Activated naive CD8-positive, alpha-beta T cell treated with anti-CD3 and anti-CD28 coated beads, Interleukin-2, amount 50 U/mL, for 24 hours (primary cell): ENCODE measurements at regions not wholly inside any gene's neighbourhood (a gene's known extent, or its start where the extent isn't known, plus 50 kb on each side); places are given as distances from the start of the nearest gene placed in this dataset.

Source experiments
- ATAC-seq: fragments of 150-1000 bp; cut with Tn5 transposase; one replicate; pipeline ENCODE4 v1.10.0; 2021
- DNase-seq: peaks from one replicate; pipeline ENCODE4 v3.0.0; 2021
- H3K27ac Mint-ChIP-seq: one replicate; pipeline ENCODE4 v1.8.0; 2021; ENCODE audit warnings: mild to moderate bottlenecking, mixed read lengths
- H3K27me3 Mint-ChIP-seq: one replicate; pipeline ENCODE4 v1.8.0; 2021; ENCODE audit warnings: mixed read lengths
- H3K36me3 Mint-ChIP-seq: one replicate; pipeline ENCODE4 v1.8.0; 2021; ENCODE audit warnings: low read depth, mixed read lengths
- H3K4me1 Mint-ChIP-seq: one replicate; pipeline ENCODE4 v1.8.0; 2021; ENCODE audit warnings: mixed read lengths
- H3K4me3 Mint-ChIP-seq: one replicate; pipeline ENCODE4 v1.8.0; 2021; ENCODE audit warnings: mild to moderate bottlenecking, moderate library complexity, mixed read lengths
- H3K9me3 Mint-ChIP-seq: one replicate; pipeline ENCODE4 v1.8.0; 2021; ENCODE audit warnings: mixed read lengths

DNA sequence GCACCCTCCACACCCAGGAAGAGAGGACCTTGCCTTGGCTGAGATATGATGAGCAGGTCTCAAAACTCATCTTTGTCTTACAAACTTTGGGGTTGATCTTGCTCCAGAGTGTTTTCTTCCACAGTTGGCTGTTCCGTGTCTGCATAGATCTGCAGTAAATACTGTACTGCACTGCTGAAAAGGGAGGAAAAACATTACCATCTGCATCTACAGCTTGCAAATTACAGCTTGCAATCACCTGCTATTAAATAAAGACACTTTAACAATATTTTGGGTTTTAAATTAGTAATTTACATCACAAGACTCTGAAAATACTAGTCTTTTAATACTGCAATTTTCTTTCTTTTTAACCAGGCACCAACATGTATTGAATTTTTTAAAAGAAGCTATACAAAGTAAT, 499.5 kb downstream of the STIM2 start:
- no peak overlapping the region for H3K27ac Mint-ChIP-seq
- H3K4me3 Mint-ChIP-seq, result no peak overlapping the region
- ATAC-seq, result no peak
- H3K36me3 Mint-ChIP-seq, result no peaks in the 10 kb centered on the region
- no peak for DNase-seq
- no peaks in the 10 kb centered on the region for H3K4me1 Mint-ChIP-seq
- peaks cover 2% of the 10 kb centered on the region for H3K27me3 Mint-ChIP-seq
- H3K9me3 Mint-ChIP-seq, result no peaks in the 10 kb centered on the region

DNA sequence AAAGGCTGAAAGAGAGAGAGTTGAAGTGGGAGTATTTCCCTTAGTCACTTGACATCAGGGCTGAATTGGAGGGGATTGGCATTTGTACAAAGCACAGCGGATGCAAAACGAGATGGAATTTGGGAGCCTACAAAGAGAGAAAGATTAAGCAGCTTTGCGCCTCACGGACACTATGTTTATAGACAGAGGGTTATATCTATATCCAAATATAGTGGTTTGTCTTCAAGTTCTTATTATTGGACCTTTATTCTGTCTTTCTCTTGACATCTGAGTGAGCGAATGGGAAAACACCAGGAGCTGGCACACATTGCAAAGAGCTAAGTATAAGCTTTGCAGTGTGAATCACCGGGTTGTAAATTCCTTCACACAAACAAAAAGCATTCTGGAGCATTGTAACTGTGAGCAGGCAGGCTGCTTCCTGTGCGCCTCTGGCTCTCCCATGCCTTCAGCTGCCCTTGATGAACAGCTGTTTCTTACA, 500.2 kb downstream of the STIM2 start:
- no peaks in the 10 kb centered on the region for H3K9me3 Mint-ChIP-seq
- no peaks in the 10 kb centered on the region for H3K36me3 Mint-ChIP-seq
- H3K27ac Mint-ChIP-seq, result no peak overlapping the region
- H3K4me3 Mint-ChIP-seq, result no peak overlapping the region
- no peaks in the 10 kb centered on the region for H3K4me1 Mint-ChIP-seq
- peaks cover 2% of the 10 kb centered on the region for H3K27me3 Mint-ChIP-seq
- no peak for ATAC-seq
- DNase-seq, result no peak

DNA sequence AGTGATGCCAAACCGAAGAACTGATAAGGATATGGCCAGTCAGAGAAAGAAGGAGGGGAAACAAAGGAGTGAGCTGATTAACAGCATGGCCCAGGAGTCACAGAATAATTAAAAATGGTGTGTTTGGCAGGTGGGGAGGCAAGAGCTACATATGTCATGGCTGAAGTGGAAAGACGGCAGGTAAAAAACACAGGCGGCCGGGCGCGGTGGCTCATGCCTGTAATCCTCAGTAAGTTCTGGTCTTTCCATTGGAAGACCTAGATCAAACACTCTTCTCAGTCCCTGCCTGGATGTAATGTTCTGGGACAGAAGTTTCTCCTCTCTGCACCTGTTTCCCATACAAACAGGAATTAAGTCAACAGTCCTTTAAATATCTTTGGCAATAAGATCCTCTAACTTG, 503.9 kb downstream of the STIM2 start:
- H3K36me3 Mint-ChIP-seq, result no peaks in the 10 kb centered on the region
- no peaks in the 10 kb centered on the region for H3K9me3 Mint-ChIP-seq
- no peak overlapping the region for H3K27ac Mint-ChIP-seq

DNA sequence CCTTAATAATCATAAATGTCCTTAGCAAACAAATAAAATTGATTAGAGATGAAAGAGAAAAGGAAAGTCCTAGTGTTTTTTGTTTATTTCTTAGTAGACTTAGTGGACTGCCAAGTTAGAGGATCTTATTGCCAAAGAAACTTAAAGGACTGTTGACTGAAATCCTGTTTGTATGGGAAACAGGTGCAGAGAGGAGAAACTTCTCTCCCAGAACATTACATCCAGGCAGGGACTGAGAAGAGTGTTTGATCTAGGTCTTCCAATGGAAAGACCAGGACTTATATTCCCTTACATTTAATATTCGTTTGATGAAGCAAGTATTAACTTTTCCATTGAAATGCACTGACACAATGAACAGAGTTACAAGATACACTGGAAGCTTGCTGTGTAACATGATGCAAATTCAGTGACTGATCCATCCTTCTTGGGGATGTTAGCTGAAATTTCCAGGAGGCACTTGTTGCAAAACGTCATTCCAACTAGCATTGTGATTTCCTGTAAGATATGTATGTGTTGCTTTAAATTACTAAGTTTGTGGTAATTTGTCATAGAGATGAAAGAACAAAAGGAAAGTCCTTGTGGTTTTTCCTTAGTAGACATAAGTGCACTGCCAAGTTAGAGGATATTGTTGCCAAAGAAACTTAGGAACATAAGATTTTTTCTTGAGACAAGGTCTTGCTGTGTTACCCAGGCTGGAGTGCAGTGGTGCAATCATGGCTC, 505.6 kb downstream of the STIM2 start:
- no peak overlapping the region for H3K4me3 Mint-ChIP-seq
- H3K9me3 Mint-ChIP-seq, result no peaks in the 10 kb centered on the region
- H3K27ac Mint-ChIP-seq, result no peak overlapping the region
- no peak for ATAC-seq
- DNase-seq, result no peak
- no peaks in the 10 kb centered on the region for H3K27me3 Mint-ChIP-seq
- H3K36me3 Mint-ChIP-seq, result no peaks in the 10 kb centered on the region
- no peaks in the 10 kb centered on the region for H3K4me1 Mint-ChIP-seq

More for the DNA sequence above, 503.9 kb downstream of the STIM2 start:
- no peak for DNase-seq
- no peaks in the 10 kb centered on the region for H3K27me3 Mint-ChIP-seq
- ATAC-seq, result no peak
- no peak overlapping the region for H3K4me3 Mint-ChIP-seq
- H3K4me1 Mint-ChIP-seq, result no peaks in the 10 kb centered on the region

DNA sequence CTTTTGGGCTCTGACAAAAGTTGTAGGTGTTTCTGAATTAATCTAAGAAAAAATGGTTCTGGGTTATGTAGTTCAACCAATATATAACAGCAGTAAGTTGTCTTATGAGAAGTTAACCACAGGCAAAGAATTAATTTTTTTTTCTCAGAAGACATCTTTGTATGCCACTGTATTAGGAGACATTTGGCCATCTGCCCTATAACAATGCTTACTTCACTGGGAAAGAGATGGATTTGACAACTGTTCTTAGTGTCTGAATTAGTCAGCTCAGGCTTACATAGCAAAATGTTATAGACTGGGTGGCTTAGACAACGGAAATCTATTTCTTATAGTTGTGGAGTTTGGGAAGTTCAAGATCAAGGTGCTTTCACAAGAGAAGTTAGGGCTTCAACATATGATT, 508.1 kb downstream of the STIM2 start:
- no peaks in the 10 kb centered on the region for H3K9me3 Mint-ChIP-seq
- H3K27ac Mint-ChIP-seq, result no peak overlapping the region
- no peaks in the 10 kb centered on the region for H3K36me3 Mint-ChIP-seq
- no peak for DNase-seq
- H3K4me3 Mint-ChIP-seq, result no peak overlapping the region
- H3K4me1 Mint-ChIP-seq, result no peaks in the 10 kb centered on the region
- no peaks in the 10 kb centered on the region for H3K27me3 Mint-ChIP-seq
- ATAC-seq, result no peak

DNA sequence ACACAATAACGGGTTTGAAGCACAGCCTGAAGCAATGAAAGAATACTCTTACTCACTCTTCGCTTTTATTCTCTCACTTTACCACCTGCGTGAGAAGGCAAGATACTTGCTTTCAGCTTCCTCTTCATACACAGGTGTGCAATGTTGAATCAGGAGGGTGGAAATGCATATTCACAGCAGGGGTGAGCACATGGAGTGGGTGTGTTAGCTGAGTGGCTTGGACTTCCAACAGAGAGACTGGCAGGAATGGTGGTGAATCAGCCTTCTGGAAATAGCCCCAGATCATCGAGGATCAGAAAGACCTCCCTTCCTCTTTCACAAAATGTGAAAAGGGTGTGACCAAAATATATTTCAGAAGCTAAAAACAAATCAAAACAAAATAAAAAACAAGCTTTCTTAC, 521.2 kb downstream of the STIM2 start:
- DNase-seq (no peak), ATAC-seq (no peak)
- peaks cover 9% of the 10 kb centered on the region for H3K9me3 Mint-ChIP-seq
- no peak overlapping the region for H3K4me3 Mint-ChIP-seq
- H3K27ac Mint-ChIP-seq, result no peak overlapping the region
- no peaks in the 10 kb centered on the region for H3K4me1 Mint-ChIP-seq
- no peaks in the 10 kb centered on the region for H3K27me3 Mint-ChIP-seq
- no peaks in the 10 kb centered on the region for H3K36me3 Mint-ChIP-seq

DNA sequence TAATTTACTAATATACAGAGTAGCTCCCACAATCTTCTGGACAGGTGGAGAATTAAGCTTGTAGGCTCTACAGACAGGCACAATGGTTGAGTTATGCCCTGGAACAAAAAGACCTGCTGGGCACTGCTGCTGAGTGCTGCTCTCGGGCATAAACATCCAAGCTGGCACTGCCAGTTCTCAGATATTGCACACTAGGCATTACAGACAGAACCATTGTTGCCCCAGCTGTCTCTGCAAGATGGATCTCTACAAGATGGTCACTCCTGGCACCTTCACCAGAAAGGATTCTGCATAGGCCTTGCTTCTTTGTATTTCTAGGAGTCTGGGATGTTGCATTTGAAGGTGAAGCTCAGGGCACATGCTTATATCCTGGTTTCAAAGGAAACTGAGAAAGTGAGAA, 527.1 kb downstream of the STIM2 start:
- Mint-ChIP-seq H3K4me3 (no peak overlapping the region), H3K27me3 (no peaks in the 10 kb centered on the region), H3K27ac (no peak overlapping the region), H3K36me3 (no peaks in the 10 kb centered on the region), H3K9me3 (peaks cover 9% of the 10 kb centered on the region), H3K4me1 (no peaks in the 10 kb centered on the region)
- DNase-seq, result no peak
- no peak for ATAC-seq

DNA sequence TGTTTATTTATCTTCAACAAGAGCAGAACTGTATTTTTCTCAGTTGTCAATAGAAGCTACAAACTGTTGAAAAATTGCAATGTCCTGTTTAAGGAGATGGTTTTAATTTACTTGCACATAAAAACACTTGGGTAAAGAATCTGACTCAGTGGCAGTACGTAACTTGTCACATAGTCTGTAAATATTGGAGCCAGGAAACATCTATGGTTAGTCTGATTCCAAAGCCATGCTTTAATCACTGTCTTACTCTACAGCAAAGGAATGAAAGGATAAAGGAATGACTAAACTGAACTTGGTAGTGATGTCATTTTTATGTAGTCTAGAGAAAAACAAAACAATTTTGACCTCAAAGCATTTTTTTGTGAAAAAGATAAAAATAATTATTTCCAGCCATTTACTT, 537.2 kb downstream of the STIM2 start:
- Mint-ChIP-seq H3K9me3 (peaks cover 17% of the 10 kb centered on the region), H3K4me1 (no peaks in the 10 kb centered on the region), H3K27ac (no peak overlapping the region), H3K27me3 (no peaks in the 10 kb centered on the region), H3K4me3 (no peak overlapping the region), H3K36me3 (no peaks in the 10 kb centered on the region)
- DNase-seq, result no peak
- ATAC-seq, result no peak

DNA sequence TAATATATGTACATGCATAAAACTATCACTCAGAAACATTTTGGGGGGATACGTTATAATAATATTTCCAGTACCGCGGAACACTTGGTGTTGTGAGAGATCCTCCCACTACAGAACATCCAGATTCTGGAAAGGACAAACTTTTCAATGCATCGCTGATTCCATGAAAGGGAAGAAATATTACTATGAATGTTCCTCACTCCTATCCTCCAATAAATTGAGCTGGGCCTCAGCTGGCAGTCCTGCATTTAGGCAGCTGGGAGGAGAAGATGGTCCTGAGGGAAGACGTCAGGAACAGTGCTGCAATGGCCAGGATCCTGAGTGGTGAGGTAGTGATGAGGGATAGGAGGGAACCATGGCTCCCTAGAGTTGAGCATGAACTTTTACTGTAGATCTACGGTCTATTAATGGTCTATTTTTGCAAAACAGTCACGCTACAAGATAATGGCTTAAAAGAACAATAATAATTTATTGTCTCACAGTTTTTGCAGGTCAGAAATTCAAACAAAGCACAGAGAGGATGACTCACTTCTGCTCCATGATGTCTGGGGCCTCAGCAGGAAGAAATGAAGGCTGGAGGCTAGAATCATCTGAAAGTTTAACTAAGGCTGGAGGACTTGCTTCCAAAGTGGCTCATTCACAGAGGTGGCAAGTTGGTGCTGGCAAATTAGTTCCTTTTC, 538.1 kb downstream of the STIM2 start:
- H3K9me3 Mint-ChIP-seq, result peaks cover 22% of the 10 kb centered on the region
- no peak overlapping the region for H3K27ac Mint-ChIP-seq
- H3K4me1 Mint-ChIP-seq, result no peaks in the 10 kb centered on the region
- H3K27me3 Mint-ChIP-seq, result no peaks in the 10 kb centered on the region
- DNase-seq (no peak), ATAC-seq (no peak)
- no peak overlapping the region for H3K4me3 Mint-ChIP-seq
- H3K36me3 Mint-ChIP-seq, result no peaks in the 10 kb centered on the region

DNA sequence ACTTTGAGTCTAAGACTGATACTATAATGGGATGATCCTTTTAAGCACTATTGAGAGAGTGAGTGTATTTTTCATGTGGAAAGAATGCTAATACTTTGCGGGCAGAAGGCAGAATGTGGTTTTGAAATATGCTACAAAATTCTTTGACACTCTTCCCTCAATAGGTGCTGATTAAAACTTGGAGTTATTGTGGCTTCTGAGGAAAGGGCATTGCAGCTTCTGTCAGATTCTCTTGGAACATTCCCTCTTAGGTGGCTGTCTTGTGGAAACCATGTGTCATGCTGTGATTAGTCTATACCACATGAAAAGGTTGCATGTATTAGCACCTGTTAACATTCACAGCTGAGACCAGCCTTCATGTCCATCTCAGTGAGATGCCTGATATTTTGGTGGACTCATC, 547.0 kb downstream of the STIM2 start:
- Mint-ChIP-seq H3K27ac (no peak overlapping the region), H3K4me1 (no peaks in the 10 kb centered on the region), H3K9me3 (peaks cover 24% of the 10 kb centered on the region), H3K27me3 (no peaks in the 10 kb centered on the region), H3K36me3 (no peaks in the 10 kb centered on the region), H3K4me3 (no peak overlapping the region)
- DNase-seq (no peak), ATAC-seq (no peak)

DNA sequence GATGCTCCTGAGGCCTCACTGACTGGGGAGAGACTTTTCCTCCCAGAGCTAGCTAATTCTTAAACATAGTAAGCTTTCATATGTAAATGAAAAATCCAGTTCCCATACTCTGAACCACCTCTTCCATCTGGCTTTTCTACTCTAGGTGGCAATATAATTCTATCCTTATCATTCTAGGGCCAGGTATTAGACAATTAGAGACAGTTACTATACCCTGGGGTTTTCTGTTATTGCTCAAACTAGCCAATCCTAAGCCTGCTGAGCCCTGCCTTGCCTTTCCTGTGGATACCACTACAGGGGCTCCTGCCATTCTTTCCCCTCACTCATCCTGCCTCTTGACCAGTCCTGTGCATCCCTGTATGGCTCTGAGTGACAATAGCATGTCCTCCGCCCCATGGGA, 552.0 kb downstream of the STIM2 start:
- Mint-ChIP-seq H3K36me3 (no peaks in the 10 kb centered on the region), H3K9me3 (peaks cover 4% of the 10 kb centered on the region), H3K4me1 (no peaks in the 10 kb centered on the region), H3K27ac (no peak overlapping the region), H3K4me3 (no peak overlapping the region), H3K27me3 (no peaks in the 10 kb centered on the region)
- ATAC-seq, result no peak
- no peak for DNase-seq

DNA sequence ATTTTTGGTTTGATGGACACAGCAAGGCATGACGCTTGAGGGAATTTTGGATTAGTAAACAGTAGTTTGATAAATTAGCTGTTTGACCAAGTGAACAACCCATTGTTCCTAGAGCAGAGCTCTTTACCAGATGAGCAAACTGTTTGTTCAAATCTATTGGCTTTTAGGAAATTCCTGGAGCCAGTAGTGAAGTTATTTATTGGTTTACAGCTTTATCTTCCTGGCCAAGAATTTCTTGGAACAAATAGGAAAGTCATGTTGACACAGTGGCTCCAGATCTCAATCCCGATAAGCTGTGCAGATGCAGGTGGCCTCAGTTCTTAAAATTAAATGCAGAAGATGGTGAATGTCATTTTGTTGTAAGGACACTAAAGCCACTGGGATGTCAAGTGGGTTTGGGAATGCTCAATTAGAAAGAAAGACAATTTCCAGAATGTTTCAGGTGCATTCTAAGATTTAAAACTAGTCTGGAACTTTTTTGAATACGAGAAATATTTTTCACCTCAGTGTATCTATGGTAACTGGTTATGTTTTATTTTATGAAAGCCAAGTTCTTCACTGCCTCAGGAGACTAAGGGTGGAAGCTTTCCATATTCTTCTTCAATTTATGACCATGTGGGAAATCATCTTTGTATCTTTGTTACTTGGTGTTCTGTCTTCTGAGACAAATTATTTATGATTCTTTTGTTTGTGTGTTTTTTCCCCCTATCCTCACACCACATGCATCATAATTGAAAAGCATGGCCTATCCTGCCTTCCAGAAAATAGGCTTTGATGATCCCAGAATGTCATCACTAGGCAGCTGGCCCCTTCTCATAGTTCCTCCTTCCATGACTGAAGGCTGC, 554.5 kb downstream of the STIM2 start:
- no peaks in the 10 kb centered on the region for H3K4me1 Mint-ChIP-seq
- no peak for DNase-seq
- H3K36me3 Mint-ChIP-seq, result no peaks in the 10 kb centered on the region

DNA sequence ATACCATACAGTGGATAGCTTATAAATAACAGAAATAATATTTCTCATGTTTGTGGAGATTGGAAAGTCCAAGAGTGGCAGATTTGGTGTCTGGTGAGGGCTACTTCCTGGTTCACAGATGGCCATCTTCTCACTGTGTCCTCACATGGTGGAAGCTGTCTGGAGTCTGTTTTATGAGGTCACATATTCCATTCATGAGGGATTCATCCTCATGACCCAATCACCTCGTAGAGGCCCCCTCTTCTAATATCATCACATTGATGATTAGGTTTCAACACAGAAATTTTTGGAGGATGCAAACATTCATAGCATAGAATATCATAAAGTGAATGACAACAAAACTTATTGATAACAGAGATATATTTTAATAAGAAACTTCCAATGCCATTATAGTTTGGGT, 568.0 kb downstream of the STIM2 start:
- no peaks in the 10 kb centered on the region for H3K4me1 Mint-ChIP-seq
- peaks cover 4% of the 10 kb centered on the region for H3K9me3 Mint-ChIP-seq
- H3K27ac Mint-ChIP-seq, result no peak overlapping the region
- H3K36me3 Mint-ChIP-seq, result no peaks in the 10 kb centered on the region
- no peak overlapping the region for H3K4me3 Mint-ChIP-seq
- ATAC-seq (no peak), DNase-seq (no peak)
- H3K27me3 Mint-ChIP-seq, result no peaks in the 10 kb centered on the region

More for the DNA sequence above, 554.5 kb downstream of the STIM2 start:
- H3K9me3 Mint-ChIP-seq, result peaks cover 11% of the 10 kb centered on the region
- H3K4me3 Mint-ChIP-seq, result no peak overlapping the region
- H3K27ac Mint-ChIP-seq, result no peak overlapping the region
- no peaks in the 10 kb centered on the region for H3K27me3 Mint-ChIP-seq
- no peak for ATAC-seq

DNA sequence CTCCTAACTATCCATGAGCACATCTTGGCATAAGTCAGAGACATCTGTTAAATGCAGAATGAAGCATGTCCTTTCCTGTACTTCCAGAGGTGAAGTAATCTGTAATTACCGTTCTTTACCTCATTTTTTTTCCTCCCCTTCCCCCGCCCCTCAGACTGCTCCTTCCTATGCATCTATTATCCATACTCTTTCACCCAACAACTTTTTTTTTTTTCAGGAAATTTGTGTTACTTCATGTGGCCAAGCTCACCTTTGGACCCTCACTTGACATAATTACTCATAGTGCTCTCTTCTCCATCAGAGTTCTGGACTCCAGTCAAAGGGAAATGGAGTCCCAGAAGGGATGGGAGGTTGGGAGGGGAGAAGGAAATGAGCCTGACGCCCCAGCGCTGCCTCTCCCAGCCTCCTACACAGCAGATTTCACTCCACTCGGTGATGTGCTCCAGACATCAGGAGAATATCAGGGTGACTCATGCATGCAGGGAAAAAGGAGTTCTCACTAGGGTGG, 568.8 kb downstream of the STIM2 start:
- H3K4me1 Mint-ChIP-seq, result no peaks in the 10 kb centered on the region
- DNase-seq (no peak), ATAC-seq (no peak)
- H3K4me3 Mint-ChIP-seq, result no peak overlapping the region
- no peak overlapping the region for H3K27ac Mint-ChIP-seq
- no peaks in the 10 kb centered on the region for H3K36me3 Mint-ChIP-seq
- H3K9me3 Mint-ChIP-seq, result peaks cover 6% of the 10 kb centered on the region
- H3K27me3 Mint-ChIP-seq, result no peaks in the 10 kb centered on the region

DNA sequence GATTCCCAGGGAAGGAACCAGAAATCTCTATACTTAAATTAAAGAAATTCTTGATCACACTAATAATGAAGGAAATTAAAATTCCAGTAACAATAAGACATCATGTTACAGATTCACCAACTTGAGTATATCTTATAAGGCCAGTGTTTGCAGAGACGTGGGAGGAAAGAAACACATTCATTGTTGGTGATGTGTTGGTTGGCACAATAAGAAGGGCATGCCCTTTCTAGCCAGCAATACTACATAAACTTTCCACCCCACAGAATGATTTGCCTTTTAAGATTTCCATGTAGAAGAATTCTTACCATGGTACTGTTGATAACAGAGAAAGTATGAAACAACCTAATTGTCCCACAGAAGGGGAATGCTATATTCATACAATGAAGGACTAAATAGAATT, 581.5 kb downstream of the STIM2 start:
- no peak for ATAC-seq
- Mint-ChIP-seq H3K4me1 (no peaks in the 10 kb centered on the region), H3K9me3 (peaks cover 11% of the 10 kb centered on the region), H3K4me3 (no peak overlapping the region), H3K36me3 (no peaks in the 10 kb centered on the region), H3K27ac (no peak overlapping the region), H3K27me3 (no peaks in the 10 kb centered on the region)
- no peak for DNase-seq
